H1 (cell line): ENCODE measurements at regions not wholly inside any gene's neighbourhood (a gene's known extent, or its start where the extent isn't known, plus 50 kb on each side); places are given as distances from the start of the nearest gene placed in this dataset.

Experiments
- CHD1 ChIP-seq: IDR thresholded peaks from 2 replicates; pipeline ENCODE4 v1.6.1; 2012; ENCODE audit warnings: low read depth, low read length, improper control_type of control experiment
- CHD7 ChIP-seq: fragments of 300-600 bp; sonication (generic); IDR thresholded peaks from 2 replicates; pipeline ENCODE4 v1.7.1; 2012; ENCODE audit warnings: low read length, moderate library complexity, mild to moderate bottlenecking, inconsistent platforms; ENCODE audit not compliant: insufficient replicate concordance
- CTBP2 ChIP-seq: IDR thresholded peaks from 2 replicates; pipeline ENCODE4 v1.7.0; 2011; ENCODE audit warnings: borderline replicate concordance, mild to moderate bottlenecking, moderate library complexity, mixed read lengths, low read length; ENCODE audit not compliant: insufficient read depth, insufficient read length
- SP4 ChIP-seq: IDR thresholded peaks from 2 replicates; pipeline ENCODE4 v1.6.1; 2012; ENCODE audit warnings: low read length, inconsistent platforms

GRCh38 chr6:63394656-63395308 is 75.0 kb upstream of the LGSN start (continued):
- TF ChIP-seq CHD7 (no peak), CHD1 (no peak), CTBP2 (no peak), SP4 (no peak)
